Head of caudate nucleus (tissue), 42 donors: ENCODE measurements at regions not wholly inside any gene's neighbourhood (a gene's known extent, or its start where the extent isn't known, plus 50 kb on each side); places are given as distances from the start of the nearest gene placed in this dataset.

Source experiments
- DNase-seq, 42 donors: peaks; one replicate each; pipeline versions ENCODE4 v3.0.0 to v3.0.0-alpha.2; 2020 to 2021; ENCODE audit warnings: mixed read lengths in 7 of 42
- intact Hi-C: fragments of 100-400 bp; cut with DNase I; formaldehyde crosslinking; loops from one replicate; pipeline ENCODE4 v1.15.0; 2022

DNA sequence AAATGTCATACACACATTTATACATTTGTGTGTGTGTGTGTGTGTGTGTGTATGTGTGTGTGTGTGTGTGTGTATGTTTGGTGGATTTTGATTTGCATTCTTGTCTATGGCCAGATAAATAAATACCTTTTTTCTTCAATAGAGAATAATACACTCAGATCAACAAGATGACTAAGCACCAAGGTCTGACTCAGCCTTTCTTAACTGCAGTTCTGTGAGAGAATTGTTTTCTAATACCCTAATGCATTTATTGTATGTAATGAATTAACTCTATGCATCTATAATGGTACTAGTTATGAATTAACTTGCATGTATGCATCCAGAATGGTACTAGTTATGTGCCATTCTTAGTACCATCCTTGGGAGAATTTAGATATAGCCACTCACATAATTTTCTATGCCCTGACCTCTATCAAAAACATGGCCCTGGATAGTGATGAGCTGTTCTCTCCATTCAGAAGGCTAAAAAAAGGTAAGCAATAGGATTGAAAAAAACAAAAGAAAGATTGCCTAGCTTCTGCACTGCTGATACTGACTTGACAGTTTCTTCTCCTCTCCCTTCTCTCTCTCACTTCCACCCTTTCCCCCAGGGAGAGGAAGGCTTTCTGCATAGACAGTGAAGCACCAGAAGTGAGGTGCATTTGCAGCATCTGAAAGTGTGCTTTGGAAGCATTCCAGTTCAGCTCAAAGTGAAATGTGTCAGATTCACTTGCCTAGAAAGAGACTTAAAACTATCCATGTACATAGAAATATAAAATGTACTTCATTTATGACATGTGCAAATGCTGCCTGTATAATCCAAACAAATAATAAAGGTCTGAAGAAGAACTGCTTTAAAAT, 55.1 kb upstream of the CCDC112 start:
- DNase-seq = peak in 13 of 42 donors; percentile 4 to 64 (median 32)
- intact Hi-C loops = no loop called here

DNA sequence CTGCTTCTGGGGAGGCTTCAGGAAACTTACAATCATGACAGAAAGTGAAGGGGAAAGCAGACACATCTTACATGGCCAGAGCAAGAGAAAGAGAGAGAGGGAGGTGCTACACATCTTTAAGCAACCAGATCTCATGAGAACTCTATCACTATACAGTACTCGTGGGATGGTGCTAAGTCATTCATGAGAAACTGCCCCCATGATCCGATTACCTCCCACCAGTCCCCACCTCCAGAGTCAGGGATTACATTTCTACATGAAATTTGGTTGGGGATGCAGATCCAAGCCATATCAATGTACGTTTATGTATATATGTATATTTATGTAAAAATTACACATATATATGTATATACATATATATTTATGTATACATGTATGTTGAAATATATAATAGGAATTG, 54.4 kb upstream of the CCDC112 start:
- DNase-seq = peak in 4 of 42 donors; percentile 21 to 52 (median 28)
- intact Hi-C loops = no loop called here

DNA sequence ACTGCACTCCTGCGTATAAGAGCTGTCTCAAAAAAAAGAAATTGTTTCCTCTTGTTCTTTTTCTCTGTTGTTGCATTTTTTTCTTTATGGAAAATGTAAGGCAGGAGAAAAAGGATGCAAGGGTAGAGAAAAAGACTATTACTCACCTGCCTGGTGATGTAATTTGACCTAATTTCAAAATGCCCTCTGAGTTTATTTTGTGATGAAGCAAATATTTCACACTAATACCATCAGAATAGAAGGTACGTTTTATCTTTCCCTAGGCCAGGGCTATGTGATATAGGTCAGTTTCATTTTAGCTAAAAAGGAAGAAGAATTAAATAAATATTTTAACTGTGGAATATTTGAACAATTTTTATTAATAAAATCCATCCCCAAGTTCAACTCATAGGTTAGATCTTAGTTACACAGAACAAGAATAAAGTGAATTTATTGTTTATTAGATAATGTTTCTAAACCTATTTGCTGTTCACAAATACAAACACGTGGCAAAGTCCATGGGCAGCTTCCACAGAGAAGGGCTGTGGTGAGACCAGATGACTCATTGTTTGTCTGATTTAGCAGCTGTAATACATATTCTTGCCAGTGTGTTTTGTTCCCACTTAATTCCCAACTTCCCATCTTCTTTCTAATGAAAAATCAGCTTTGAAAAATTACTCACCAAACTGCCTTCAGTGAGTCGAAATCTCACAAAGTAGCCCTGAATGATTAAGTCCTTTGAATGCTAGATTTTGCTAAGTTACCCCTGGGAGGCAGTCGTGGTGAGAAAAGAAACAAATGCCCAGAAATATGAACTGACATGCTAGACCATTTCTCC, 52.8 kb upstream of the CCDC112 start:
- peak in 2 of 42 donors; percentile 17 to 29 for DNase-seq
- intact Hi-C loops = no loop called here

DNA sequence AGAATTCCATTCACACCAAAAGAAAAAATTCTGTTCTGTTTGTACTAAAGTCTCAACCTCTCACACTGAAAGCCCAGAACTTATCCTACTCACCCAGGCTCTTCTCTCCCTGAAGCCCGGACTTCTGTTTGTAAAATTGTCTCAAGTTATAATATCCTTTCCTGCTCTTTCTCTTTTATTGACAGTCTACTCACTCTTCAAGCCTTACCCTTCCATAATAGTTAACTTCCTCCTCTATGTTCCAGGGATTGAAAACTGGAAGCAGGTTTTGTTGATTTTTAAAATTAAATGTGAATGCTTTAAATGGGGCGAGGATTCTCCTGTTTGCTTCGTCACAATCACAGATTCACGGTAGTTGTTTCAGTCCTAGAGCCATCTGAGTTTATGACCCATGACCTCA, 51.7 kb upstream of the CCDC112 start:
- DNase-seq = no peak
- intact Hi-C loops = no loop called here
